ENCODE measurements at regions not wholly inside any gene's neighbourhood (a gene's known extent, or its start where the extent isn't known, plus 50 kb on each side); places are given as distances from the start of the nearest gene placed in this dataset.

DNA sequence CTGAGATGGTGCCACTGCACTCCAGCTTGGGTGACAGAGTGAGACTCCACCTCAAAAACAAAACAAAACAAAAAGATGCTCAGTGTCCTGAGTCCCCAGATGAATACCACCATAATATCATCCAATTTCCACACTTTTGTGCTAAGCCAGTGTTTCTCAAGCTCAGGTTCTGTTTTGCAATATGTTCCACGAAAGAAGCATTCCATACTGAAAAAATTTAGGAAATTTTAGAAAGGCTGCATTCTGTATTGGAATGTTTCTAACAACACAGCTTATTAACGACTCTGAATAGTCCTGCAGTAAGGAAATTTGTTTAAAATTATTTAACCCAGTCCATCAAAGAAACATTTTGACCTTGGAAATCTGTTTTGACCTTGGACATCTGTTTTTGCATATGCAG, 142.4 kb downstream of the EPC1 start:
- TF ChIP-seq EZH2 (IDR thresholded peaks at IDR 0.05; ENCODE audit: borderline replicate concordance) = no peak
- TF ChIP-seq, protein P1, sequence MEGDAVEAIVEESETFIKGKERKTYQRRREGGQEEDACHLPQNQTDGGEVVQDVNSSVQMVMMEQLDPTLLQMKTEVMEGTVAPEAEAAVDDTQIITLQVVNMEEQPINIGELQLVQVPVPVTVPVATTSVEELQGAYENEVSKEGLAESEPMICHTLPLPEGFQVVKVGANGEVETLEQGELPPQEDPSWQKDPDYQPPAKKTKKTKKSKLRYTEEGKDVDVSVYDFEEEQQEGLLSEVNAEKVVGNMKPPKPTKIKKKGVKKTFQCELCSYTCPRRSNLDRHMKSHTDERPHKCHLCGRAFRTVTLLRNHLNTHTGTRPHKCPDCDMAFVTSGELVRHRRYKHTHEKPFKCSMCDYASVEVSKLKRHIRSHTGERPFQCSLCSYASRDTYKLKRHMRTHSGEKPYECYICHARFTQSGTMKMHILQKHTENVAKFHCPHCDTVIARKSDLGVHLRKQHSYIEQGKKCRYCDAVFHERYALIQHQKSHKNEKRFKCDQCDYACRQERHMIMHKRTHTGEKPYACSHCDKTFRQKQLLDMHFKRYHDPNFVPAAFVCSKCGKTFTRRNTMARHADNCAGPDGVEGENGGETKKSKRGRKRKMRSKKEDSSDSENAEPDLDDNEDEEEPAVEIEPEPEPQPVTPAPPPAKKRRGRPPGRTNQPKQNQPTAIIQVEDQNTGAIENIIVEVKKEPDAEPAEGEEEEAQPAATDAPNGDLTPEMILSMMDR (IDR thresholded peaks at IDR 0.05; ENCODE audit: poor library complexity) = no peak
